ENCODE measurements at regions not wholly inside any gene's neighbourhood (a gene's known extent, or its start where the extent isn't known, plus 50 kb on each side); places are given as distances from the start of the nearest gene placed in this dataset.

DNA sequence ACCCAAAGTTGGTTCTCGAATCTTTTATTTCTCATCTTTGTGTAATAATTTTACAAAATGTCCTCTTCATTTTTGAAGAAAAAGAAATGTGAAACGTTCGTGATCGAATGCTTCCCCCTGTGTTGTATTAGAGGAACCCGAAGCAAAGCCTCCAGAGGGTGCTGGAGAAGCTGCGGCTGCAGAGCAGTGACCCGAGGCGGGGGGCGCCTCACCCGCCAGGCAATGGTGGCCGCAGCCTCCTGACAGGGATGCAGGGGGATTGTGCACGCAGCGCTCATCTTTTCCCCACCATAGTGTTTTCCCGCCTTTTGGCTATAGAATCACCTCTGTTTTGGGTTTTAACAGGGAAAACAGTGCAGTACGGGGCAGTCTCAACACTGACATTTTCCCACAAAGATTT lies 307.5 kb upstream of the ANKRD30A start:
- no peaks in the 10 kb centered on the region for H3K27me3 ChIP-seq
- ATAC-seq (no peak), DNase-seq (no peak)
- H3K36me3 ChIP-seq: no peaks in the 10 kb centered on the region
- peaks cover 0 to 5% (median 0%) of the 10 kb centered on the region in 11 donors for H3K9me3 ChIP-seq
- no peaks in the 10 kb centered on the region for H3K4me1 ChIP-seq
- TF ChIP-seq, protein P1, sequence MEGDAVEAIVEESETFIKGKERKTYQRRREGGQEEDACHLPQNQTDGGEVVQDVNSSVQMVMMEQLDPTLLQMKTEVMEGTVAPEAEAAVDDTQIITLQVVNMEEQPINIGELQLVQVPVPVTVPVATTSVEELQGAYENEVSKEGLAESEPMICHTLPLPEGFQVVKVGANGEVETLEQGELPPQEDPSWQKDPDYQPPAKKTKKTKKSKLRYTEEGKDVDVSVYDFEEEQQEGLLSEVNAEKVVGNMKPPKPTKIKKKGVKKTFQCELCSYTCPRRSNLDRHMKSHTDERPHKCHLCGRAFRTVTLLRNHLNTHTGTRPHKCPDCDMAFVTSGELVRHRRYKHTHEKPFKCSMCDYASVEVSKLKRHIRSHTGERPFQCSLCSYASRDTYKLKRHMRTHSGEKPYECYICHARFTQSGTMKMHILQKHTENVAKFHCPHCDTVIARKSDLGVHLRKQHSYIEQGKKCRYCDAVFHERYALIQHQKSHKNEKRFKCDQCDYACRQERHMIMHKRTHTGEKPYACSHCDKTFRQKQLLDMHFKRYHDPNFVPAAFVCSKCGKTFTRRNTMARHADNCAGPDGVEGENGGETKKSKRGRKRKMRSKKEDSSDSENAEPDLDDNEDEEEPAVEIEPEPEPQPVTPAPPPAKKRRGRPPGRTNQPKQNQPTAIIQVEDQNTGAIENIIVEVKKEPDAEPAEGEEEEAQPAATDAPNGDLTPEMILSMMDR (IDR thresholded peaks at IDR 0.05): no peak
- intact Hi-C loops (cut with DNase I): no loop called here
- H3K4me3 ChIP-seq: no peak overlapping the region
- WGBS, 2 donors: 84 to 90% methylated on average over 15 of the region's 15 CpGs
- no peak overlapping the region for H3K27ac ChIP-seq

DNA sequence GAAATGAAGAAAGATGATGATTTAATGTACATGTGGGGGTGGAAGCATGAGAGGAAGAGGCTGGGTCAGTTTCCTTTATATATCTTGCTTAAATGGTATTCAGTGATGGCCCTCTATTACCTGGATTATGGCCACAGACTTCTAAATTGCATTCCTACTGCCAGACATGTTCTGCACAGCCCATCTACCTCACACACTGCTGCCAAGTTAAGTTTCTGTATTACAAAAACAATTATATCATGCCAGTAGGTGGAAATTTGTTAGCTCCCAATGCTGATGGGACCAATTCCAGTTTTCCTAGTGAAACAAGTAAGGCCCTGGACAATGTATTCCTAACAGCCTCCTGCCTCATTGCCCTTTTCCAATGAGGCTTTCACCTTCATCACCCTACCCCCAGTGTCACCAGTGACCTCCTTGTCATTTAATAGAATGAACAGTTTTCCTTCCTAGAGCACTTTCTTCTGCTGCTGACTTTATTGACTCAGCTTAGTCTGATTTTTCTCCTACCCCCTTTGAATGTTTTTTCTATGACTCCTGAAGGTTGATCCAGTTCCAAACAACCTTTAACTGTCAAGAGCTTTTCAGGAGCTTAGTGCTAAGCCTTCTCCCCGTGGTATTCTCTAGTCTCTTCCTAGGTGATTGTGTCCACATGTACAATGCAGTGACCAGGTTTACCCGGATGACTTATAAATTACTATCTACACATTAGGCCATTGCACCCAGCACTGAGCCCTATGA lies 316.6 kb upstream of the ANKRD30A start:
- intact Hi-C loops (cut with DNase I): no loop called here
- Histone ChIP-seq H3K27ac (no peak overlapping the region), H3K4me1 (no peaks in the 10 kb centered on the region), H3K27me3 (no peaks in the 10 kb centered on the region), H3K36me3 (no peaks in the 10 kb centered on the region), H3K9me3 (no peaks in the 10 kb centered on the region), H3K4me3 (no peak overlapping the region)
- WGBS, 2 donors: 70 to 75% methylated on average over 2 of the region's 2 CpGs
- TF ChIP-seq, protein P1 (IDR thresholded peaks at IDR 0.05): no peak
- no peak for ATAC-seq
- DNase-seq: no peak

- H3K27ac ChIP-seq: no peak overlapping the region
- WGBS, 2 donors: 84 to 86% methylated on average over 6 of the region's 6 CpGs
- no peaks in the 10 kb centered on the region for H3K9me3 ChIP-seq
- no peaks in the 10 kb centered on the region for H3K27me3 ChIP-seq
- ATAC-seq (no peak), DNase-seq (no peak)
- TF ChIP-seq, protein P1 (IDR thresholded peaks at IDR 0.05): no peak
- intact Hi-C loops (cut with DNase I): no loop called here
- H3K36me3 ChIP-seq: no peaks in the 10 kb centered on the region
- H3K4me1 ChIP-seq: peaks cover 0 to 17% (median 3%) of the 10 kb centered on the region in 9 donors
- no peak overlapping the region for H3K4me3 ChIP-seq
Observed at GRCh38 chr10:36803229-36803628, 322.2 kb upstream of the ANKRD30A start.

DNA sequence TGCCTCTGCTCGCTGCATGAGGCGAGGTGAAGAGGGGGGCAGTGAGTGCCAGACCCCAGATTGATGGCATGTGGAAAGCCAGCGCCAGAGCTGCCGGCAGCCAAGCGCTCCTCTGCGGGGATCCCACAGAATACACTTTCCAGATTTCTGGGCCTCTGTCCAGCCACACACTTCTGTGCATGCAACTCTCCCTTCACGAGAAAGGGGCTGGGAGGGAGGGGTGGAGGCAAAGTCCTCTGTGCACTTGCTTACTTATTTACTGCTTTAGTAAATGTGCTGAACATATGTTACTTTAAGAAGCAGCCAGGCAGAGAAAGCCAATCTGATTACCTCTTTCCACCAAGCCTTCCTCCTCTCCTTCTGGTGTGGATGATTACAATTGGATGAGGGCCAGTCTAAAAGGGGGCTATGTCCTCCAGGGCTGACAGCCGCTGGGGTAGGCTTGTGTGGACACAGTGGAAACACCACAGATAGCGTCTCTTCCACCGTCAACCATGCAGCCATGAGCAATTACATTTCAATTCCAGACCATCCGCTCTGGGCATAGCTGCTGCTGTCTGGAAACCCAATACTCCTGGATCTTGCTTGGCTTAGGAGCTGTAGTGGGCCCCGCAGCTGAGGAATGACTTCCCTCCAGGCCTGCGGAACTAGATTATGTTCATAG lies 322.8 kb upstream of the ANKRD30A start:
- Histone ChIP-seq H3K4me3 (no peak overlapping the region), H3K27me3 (no peaks in the 10 kb centered on the region), H3K27ac (peak overlapping the region in 2 of 10 donors; percentile 21 to 25), H3K4me1 (peaks cover 0 to 17% (median 3%) of the 10 kb centered on the region in 9 donors), H3K9me3 (no peaks in the 10 kb centered on the region), H3K36me3 (no peaks in the 10 kb centered on the region)
- TF ChIP-seq, protein P1 (IDR thresholded peaks at IDR 0.05): no peak
- ATAC-seq (peak; percentile 61 to 94 (median 86)), DNase-seq (peak; percentile 27 to 33)
- WGBS, 2 donors: 15 to 22% methylated on average over 13 of the region's 13 CpGs
- intact Hi-C loops (cut with DNase I): no loop called here

Measured in heart right ventricle (tissue), 16 donors.